Activated B cell treated with CpG ODN at 0.5 μM for 24 hours (primary cell): ENCODE measurements at regions not wholly inside any gene's neighbourhood (a gene's known extent, or its start where the extent isn't known, plus 50 kb on each side); places are given as distances from the start of the nearest gene placed in this dataset.

Experiments used
- ATAC-seq: fragments of 200-7000 bp; cut with Tn5 transposase; one replicate; pipeline ENCODE4 v1.10.0; 2021; ENCODE audit warnings: low read depth, mild to moderate bottlenecking, moderate library complexity
- CTCF ChIA-PET: fragments of 350-600 bp; sonication (Branson Sonifier 250); formaldehyde crosslinking; loops from one replicate; lab custom pipeline; 2021; ENCODE audit warnings: antibody characterized with exemption; lab: Charles Lee
- POLR2A ChIA-PET: fragments of 350-600 bp; sonication (Branson Sonifier 250); formaldehyde crosslinking; loops from one replicate; lab custom pipeline; 2021; ENCODE audit warnings: antibody characterized with exemption; lab: Charles Lee
- DNase-seq: peaks from one replicate; pipeline ENCODE4 v3.0.0; 2022
- H3K27ac Mint-ChIP-seq: one replicate; pipeline ENCODE4 v1.8.0; 2020; ENCODE audit warnings: mixed read lengths
- H3K27me3 Mint-ChIP-seq: one replicate; pipeline ENCODE4 v1.8.0; 2021; ENCODE audit warnings: mixed read lengths
- H3K36me3 Mint-ChIP-seq: one replicate; pipeline ENCODE4 v1.8.0; 2021; ENCODE audit warnings: low read depth, mixed read lengths
- H3K4me1 Mint-ChIP-seq: one replicate; pipeline ENCODE4 v1.8.0; 2021; ENCODE audit warnings: mixed read lengths
- H3K4me3 Mint-ChIP-seq: one replicate; pipeline ENCODE4 v1.8.0; 2020; ENCODE audit warnings: mild to moderate bottlenecking, mixed read lengths
- H3K9me3 Mint-ChIP-seq: one replicate; pipeline ENCODE4 v1.8.0; 2020; ENCODE audit warnings: mixed read lengths
- CTCF ChIP-seq: fragments of 200-600 bp; IDR thresholded peaks from one replicate; pipeline ENCODE4 v1.8.0; 2022; ENCODE audit warnings: antibody characterized with exemption, mild to moderate bottlenecking
- intact Hi-C: fragments of 100-400 bp; cut with micrococcal nuclease; formaldehyde crosslinking; loops from one replicate; pipeline ENCODE4 v1.15.1; 2024

- DNase-seq: no peak
- no peaks in the 10 kb centered on the region for H3K36me3 Mint-ChIP-seq
- H3K4me1 Mint-ChIP-seq: peaks cover 4% of the 10 kb centered on the region
- ATAC-seq: no peak
- intact Hi-C loops: no loop called here
- ChIA-PET POLR2A (interaction anchor here (0.6 kb wide), 2 partner anchors 15 to 45 kb away, joined by 3 to 5 read pairs; no protein-coding TSS in a partner anchor), CTCF (interaction anchor here (0.7 kb wide), 1 partner anchor 157 kb away, joined by 3 read pairs; no protein-coding TSS in a partner anchor)
- H3K9me3 Mint-ChIP-seq: no peaks in the 10 kb centered on the region
- no peaks in the 10 kb centered on the region for H3K27me3 Mint-ChIP-seq
- H3K4me3 Mint-ChIP-seq: no peak overlapping the region
- H3K27ac Mint-ChIP-seq: no peak overlapping the region
- TF ChIP-seq CTCF: no peak
Measured at GRCh38 chr6:137781639-137782038, 85.4 kb upstream of the TNFAIP3 start.

GRCh38 chr6:137782166-137783039, 84.7 kb upstream of the TNFAIP3 start:
- H3K4me3 Mint-ChIP-seq: no peak overlapping the region
- ChIA-PET POLR2A (interaction anchor here (0.6 kb wide), 2 partner anchors 15 to 46 kb away, joined by 3 to 5 read pairs; no protein-coding TSS in a partner anchor), CTCF (interaction anchor here (0.7 kb wide), 1 partner anchor 156 kb away, joined by 3 read pairs; no protein-coding TSS in a partner anchor)
- peaks cover 4% of the 10 kb centered on the region for H3K4me1 Mint-ChIP-seq
- no peaks in the 10 kb centered on the region for H3K27me3 Mint-ChIP-seq
- DNase-seq (no peak), ATAC-seq (no peak)
- no peak for TF ChIP-seq CTCF
- intact Hi-C loops: no loop called here
- H3K27ac Mint-ChIP-seq: no peak overlapping the region
- H3K36me3 Mint-ChIP-seq: no peaks in the 10 kb centered on the region
- no peaks in the 10 kb centered on the region for H3K9me3 Mint-ChIP-seq

GRCh38 chr6:137783710-137784109, 83.3 kb upstream of the TNFAIP3 start:
- no peak for DNase-seq
- Mint-ChIP-seq H3K9me3 (no peaks in the 10 kb centered on the region), H3K27me3 (no peaks in the 10 kb centered on the region), H3K4me3 (no peak overlapping the region), H3K36me3 (no peaks in the 10 kb centered on the region), H3K27ac (no peak overlapping the region), H3K4me1 (peaks cover 4% of the 10 kb centered on the region)
- ChIA-PET CTCF (no interaction called here), POLR2A (no interaction called here)
- TF ChIP-seq CTCF: no peak
- intact Hi-C loops: no loop called here
- ATAC-seq: no peak

- CTCF ChIA-PET: interaction anchor here (1.5 kb wide), 1 partner anchor 83 kb away, joined by 5 read pairs; the partner anchor contains the start of gene TNFAIP3
- ATAC-seq: no peak
- H3K27ac Mint-ChIP-seq: no peak overlapping the region
Measured at GRCh38 chr6:137784583-137784982, 82.5 kb upstream of the TNFAIP3 start.

More at GRCh38 chr6:137784583-137784982, 82.5 kb upstream of the TNFAIP3 start:
- Mint-ChIP-seq H3K4me3 (no peak overlapping the region), H3K36me3 (no peaks in the 10 kb centered on the region), H3K4me1 (peaks cover 7% of the 10 kb centered on the region), H3K27me3 (no peaks in the 10 kb centered on the region), H3K9me3 (no peaks in the 10 kb centered on the region)
- intact Hi-C loops: no loop called here
- DNase-seq: no peak
- POLR2A ChIA-PET: interaction anchor here (0.6 kb wide), 1 partner anchor 37 kb away, joined by 6 read pairs; no protein-coding TSS in a partner anchor
- no peak for TF ChIP-seq CTCF
